Gastroesophageal sphincter (tissue), 4 donors: ENCODE measurements at regions not wholly inside any gene's neighbourhood (a gene's known extent, or its start where the extent isn't known, plus 50 kb on each side); places are given as distances from the start of the nearest gene placed in this dataset.

Source experiments
- ATAC-seq: fragments of 150-250 bp; one replicate; pipeline ENCODE4 v1.9.1; 2016; ENCODE audit warnings: mild to moderate bottlenecking, moderate library complexity
- H3K27ac ChIP-seq, 4 donors: fragments of 200-600 bp; sonication (generic) in 3 of 4; 1 replicate in 3 of 4; 2 replicates in 1 of 4; pipeline ENCODE4 v1.5.1; 2016 to 2019
- H3K27me3 ChIP-seq: fragments of 200-600 bp; sonication (generic); one replicate; pipeline ENCODE4 v1.5.1; 2019
- H3K36me3 ChIP-seq, 2 donors: fragments of 200-600 bp; sonication (generic); one replicate each; pipeline ENCODE4 v1.5.1; 2019; ENCODE audit warnings: control low read depth in 1 of 2
- H3K4me1 ChIP-seq, 3 donors: fragments of 200-600 bp; sonication (generic); 1 replicate in 2 of 3; 2 replicates in 1 of 3; pipeline ENCODE4 v1.5.1; 2016 to 2019; ENCODE audit warnings: control low read depth in 2 of 3
- H3K4me3 ChIP-seq, 2 donors: fragments of 200-600 bp; sonication (generic); one replicate each; pipeline ENCODE4 v1.5.1; 2019; ENCODE audit warnings: mild to moderate bottlenecking in 1 of 2, moderate library complexity in 1 of 2
- H3K9me3 ChIP-seq, 3 donors: fragments of 200-600 bp; sonication (generic); one replicate each; pipeline ENCODE4 v1.5.1; 2017 to 2019; ENCODE audit warnings: control low read depth in 2 of 3
- CTCF ChIP-seq, 4 experiments: fragments of 200-600 bp in 2 of 4; fragments of 450-650 bp in 2 of 4; sonication (generic) in 1 of 4; IDR thresholded peaks; one replicate each; pipeline ENCODE4 v1.5.1; 2017 to 2019; ENCODE audit warnings: antibody characterized with exemption in 4 of 4, mild to moderate bottlenecking in 2 of 4, moderate library complexity in 2 of 4
- EP300 ChIP-seq: sonication (generic); formaldehyde crosslinking; IDR thresholded peaks from one replicate; pipeline ENCODE4 v1.6.1; 2017; ENCODE audit warnings: antibody characterized with exemption, mild to moderate bottlenecking
- POLR2A ChIP-seq, 2 donors: fragments of 450-650 bp; IDR thresholded peaks; one replicate each; pipeline ENCODE4 v1.6.1; 2017; ENCODE audit warnings: antibody characterized with exemption in 2 of 2, mild to moderate bottlenecking in 2 of 2, moderate library complexity in 1 of 2
- POLR2AphosphoS5 ChIP-seq: sonication (generic); formaldehyde crosslinking; IDR thresholded peaks from one replicate; pipeline ENCODE4 v1.6.1; 2017; ENCODE audit warnings: antibody characterized with exemption
- WGBS, 2 donors: methylation state at CpG; one replicate each; pipeline ENCODE4 v1.1.5; 2018; ENCODE audit warnings: low coverage in 1 of 2; 5-methylcytosine and 5-hydroxymethylcytosine counted together

GRCh38 chr7:32400676-32401075, 89.5 kb downstream of the LSM5 start:
- Histone ChIP-seq H3K36me3 (no peaks in the 10 kb centered on the region), H3K27me3 (no peaks in the 10 kb centered on the region), H3K4me1 (no peaks in the 10 kb centered on the region), H3K4me3 (no peak overlapping the region), H3K9me3 (no peaks in the 10 kb centered on the region), H3K27ac (no peak overlapping the region)
- 63 to 81% methylated on average over 3 to 4 of the region's 4 CpGs for WGBS, 2 donors
- no peak for ATAC-seq
- TF ChIP-seq POLR2AphosphoS5 (no peak), CTCF (IDR thresholded peaks at IDR 0.05) (no peak), POLR2A (IDR thresholded peaks at IDR 0.05) (no peak), EP300 (no peak)

- ATAC-seq, result no peak
- no peak overlapping the region for H3K4me3 ChIP-seq
- no peaks in the 10 kb centered on the region for H3K27me3 ChIP-seq
- H3K4me1 ChIP-seq, result no peaks in the 10 kb centered on the region
- no peaks in the 10 kb centered on the region for H3K9me3 ChIP-seq
- H3K27ac ChIP-seq, result no peak overlapping the region
- 97 to 100% methylated on average over 2 of the region's 3 CpGs for WGBS, 2 donors
- TF ChIP-seq EP300 (no peak), POLR2A (IDR thresholded peaks at IDR 0.05) (no peak), POLR2AphosphoS5 (no peak), CTCF (IDR thresholded peaks at IDR 0.05) (no peak)
- H3K36me3 ChIP-seq, result no peaks in the 10 kb centered on the region
Measured at GRCh38 chr7:32399311-32399710, 90.9 kb downstream of the LSM5 start.

DNA sequence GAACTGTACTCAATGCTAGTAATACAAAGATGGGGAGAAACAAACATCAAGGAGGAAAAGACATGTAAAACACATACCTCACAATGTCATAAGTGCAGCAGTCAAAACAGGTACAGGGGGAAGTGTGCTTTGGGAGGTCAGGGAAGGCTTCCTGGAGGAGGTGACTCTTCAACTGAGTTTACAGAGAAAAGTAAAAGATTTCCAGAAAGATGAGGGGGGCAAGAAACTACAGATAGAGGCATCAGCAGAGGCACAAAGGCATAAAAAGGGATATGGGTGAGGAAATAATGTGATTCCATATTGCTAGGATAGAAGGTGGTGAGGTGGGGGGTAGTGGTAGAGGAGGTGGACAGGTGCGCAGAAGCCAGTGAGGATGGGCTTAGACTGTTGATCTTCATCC, 95.0 kb downstream of the LSM5 start:
- Histone ChIP-seq H3K4me1 (no peaks in the 10 kb centered on the region), H3K27me3 (no peaks in the 10 kb centered on the region), H3K27ac (no peak overlapping the region), H3K9me3 (no peaks in the 10 kb centered on the region), H3K36me3 (no peaks in the 10 kb centered on the region), H3K4me3 (no peak overlapping the region)
- no peak for ATAC-seq
- 67 to 94% methylated on average over 1 of the region's 1 CpG for WGBS, 2 donors
- no peak for TF ChIP-seq POLR2A (IDR thresholded peaks at IDR 0.05)

DNA sequence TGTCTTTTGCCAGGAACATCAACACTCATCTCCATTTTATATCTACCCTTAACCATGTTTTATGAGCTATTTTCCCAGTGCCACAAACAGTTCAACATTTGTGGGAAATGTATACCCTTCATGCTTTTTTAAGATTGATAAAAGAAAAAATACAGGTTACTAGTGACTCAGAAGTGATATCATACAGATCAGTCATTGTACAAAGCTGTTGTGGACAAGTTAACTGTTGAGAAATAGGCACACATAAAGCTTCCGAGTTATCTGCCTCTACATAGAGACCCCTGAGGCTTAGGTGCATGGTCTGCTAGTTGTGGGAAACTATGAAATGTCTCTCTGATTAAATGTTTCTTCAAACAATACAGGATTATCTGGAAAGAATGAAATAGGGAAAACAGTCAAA, 96.3 kb downstream of the LSM5 start:
- no peaks in the 10 kb centered on the region for H3K36me3 ChIP-seq
- no peak for ATAC-seq
- H3K27ac ChIP-seq, result no peak overlapping the region
- no peak overlapping the region for H3K4me3 ChIP-seq
- WGBS, 2 donors, result 59 to 71% methylated on average over 1 of the region's 1 CpG
- H3K9me3 ChIP-seq, result no peaks in the 10 kb centered on the region
- H3K27me3 ChIP-seq, result no peaks in the 10 kb centered on the region
- TF ChIP-seq CTCF (IDR thresholded peaks at IDR 0.05), result no peak
- no peak for TF ChIP-seq POLR2AphosphoS5
- no peak for TF ChIP-seq POLR2A (IDR thresholded peaks at IDR 0.05)
- TF ChIP-seq EP300, result no peak
- no peaks in the 10 kb centered on the region for H3K4me1 ChIP-seq

GRCh38 chr7:32390210-32390609, 100.0 kb downstream of the LSM5 start:
- 19 to 40% methylated on average over 2 of the region's 2 CpGs for WGBS, 2 donors
- H3K27ac ChIP-seq, result no peak overlapping the region
- no peaks in the 10 kb centered on the region for H3K9me3 ChIP-seq
- H3K4me1 ChIP-seq, result no peaks in the 10 kb centered on the region
- ATAC-seq, result no peak
- H3K27me3 ChIP-seq, result no peaks in the 10 kb centered on the region
- no peaks in the 10 kb centered on the region for H3K36me3 ChIP-seq
- TF ChIP-seq POLR2AphosphoS5, result no peak
- no peak for TF ChIP-seq CTCF (IDR thresholded peaks at IDR 0.05)
- TF ChIP-seq POLR2A (IDR thresholded peaks at IDR 0.05), result no peak
- no peak for TF ChIP-seq EP300
- H3K4me3 ChIP-seq, result no peak overlapping the region
